ENCODE measurements at regions not wholly inside any gene's neighbourhood (a gene's known extent, or its start where the extent isn't known, plus 50 kb on each side); places are given as distances from the start of the nearest gene placed in this dataset.

DNA sequence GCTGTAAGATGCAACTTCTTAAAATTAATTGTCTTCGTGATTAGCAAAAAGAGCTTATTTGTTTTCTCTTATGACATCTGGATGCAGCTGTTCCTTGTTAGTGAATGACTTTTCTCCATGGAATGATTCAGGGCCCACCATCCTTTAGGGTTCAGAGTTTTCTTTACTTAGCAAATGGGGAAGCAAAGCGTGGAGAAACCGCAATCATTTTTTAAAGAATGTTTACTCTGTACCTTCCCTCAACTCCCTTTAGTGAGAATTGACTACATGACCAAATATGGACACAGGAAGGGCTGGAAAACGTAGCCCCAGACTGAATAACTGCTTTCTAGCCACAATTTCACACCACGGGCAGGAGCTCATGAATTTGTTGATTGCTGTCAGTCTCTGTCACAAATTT is 130.1 kb downstream of the EDEM1 start:
- intact Hi-C loops (cut with DNase I; ENCODE audit: low total_unique reads), result no loop called here
- Histone ChIP-seq H3K9me3 (no peaks in the 10 kb centered on the region), H3K36me3 (no peaks in the 10 kb centered on the region), H3K27ac (no peak overlapping the region), H3K4me3 (no peak overlapping the region), H3K4me1 (peaks cover 0 to 7% (median 0%) of the 10 kb centered on the region in 4 donors), H3K27me3 (no peaks in the 10 kb centered on the region)
- WGBS, 5 donors, result 19 to 31% (median 24%) methylated on average over 5 of the region's 5 CpGs
- TF ChIP-seq POLR2AphosphoS5 (IDR thresholded peaks at IDR 0.05) (no peak), POLR2A (IDR thresholded peaks at IDR 0.05) (no peak), EP300 (IDR thresholded peaks at IDR 0.05) (no peak)
- TF ChIP-seq, protein P1, sequence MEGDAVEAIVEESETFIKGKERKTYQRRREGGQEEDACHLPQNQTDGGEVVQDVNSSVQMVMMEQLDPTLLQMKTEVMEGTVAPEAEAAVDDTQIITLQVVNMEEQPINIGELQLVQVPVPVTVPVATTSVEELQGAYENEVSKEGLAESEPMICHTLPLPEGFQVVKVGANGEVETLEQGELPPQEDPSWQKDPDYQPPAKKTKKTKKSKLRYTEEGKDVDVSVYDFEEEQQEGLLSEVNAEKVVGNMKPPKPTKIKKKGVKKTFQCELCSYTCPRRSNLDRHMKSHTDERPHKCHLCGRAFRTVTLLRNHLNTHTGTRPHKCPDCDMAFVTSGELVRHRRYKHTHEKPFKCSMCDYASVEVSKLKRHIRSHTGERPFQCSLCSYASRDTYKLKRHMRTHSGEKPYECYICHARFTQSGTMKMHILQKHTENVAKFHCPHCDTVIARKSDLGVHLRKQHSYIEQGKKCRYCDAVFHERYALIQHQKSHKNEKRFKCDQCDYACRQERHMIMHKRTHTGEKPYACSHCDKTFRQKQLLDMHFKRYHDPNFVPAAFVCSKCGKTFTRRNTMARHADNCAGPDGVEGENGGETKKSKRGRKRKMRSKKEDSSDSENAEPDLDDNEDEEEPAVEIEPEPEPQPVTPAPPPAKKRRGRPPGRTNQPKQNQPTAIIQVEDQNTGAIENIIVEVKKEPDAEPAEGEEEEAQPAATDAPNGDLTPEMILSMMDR (IDR thresholded peaks at IDR 0.05), result no peak
- DNase-seq, result peak in 1 of 2 donors; percentile 59

GRCh38 chr3:5319454-5319853 is 131.9 kb downstream of the EDEM1 start:
- Histone ChIP-seq H3K36me3 (no peaks in the 10 kb centered on the region), H3K27me3 (no peaks in the 10 kb centered on the region), H3K4me1 (peaks cover 0 to 7% (median 0%) of the 10 kb centered on the region in 4 donors), H3K4me3 (no peak overlapping the region), H3K9me3 (no peaks in the 10 kb centered on the region), H3K27ac (no peak overlapping the region)
- TF ChIP-seq, protein P1 (IDR thresholded peaks at IDR 0.05), result no peak
- no peak for TF ChIP-seq POLR2A (IDR thresholded peaks at IDR 0.05)
- no peak for TF ChIP-seq EP300 (IDR thresholded peaks at IDR 0.05)
- TF ChIP-seq POLR2AphosphoS5 (IDR thresholded peaks at IDR 0.05), result no peak
- DNase-seq, result no peak
- 89 to 99% (median 90%) methylated on average over 2 of the region's 2 CpGs for WGBS, 5 donors
- intact Hi-C loops (cut with DNase I; ENCODE audit: low total_unique reads), result no loop called here

DNA sequence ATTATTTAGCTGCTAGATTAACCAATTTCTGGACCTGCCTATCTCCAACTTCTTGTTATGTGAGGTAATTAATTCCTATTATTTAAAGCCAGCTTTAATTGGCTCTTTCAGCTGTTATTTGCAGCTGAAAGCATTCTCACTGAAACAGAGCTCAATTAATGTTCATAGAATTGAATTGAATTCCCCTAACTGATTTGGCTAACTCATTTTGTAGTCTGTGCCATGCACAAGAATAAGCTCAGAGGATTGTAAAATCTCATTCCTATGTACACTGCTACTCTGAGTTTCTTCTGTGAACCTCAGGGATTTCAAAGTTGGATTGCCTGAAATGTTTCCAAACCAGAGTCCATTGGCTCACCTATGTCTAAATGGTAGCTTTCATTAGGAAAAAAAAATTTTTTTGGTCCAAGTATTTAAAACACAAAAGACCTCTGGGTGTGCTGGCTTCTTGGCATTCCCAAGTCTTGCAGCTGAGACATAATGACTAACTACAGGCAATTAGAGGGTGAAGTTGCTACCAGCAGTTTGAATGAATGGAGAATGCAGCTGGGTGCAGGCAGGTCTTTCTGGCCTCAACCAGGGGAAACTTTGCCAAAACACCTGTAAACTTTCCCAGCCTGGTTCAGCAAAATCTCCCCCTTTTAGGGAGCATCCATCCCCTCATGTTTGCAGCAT is 134.3 kb downstream of the EDEM1 start:
- H3K9me3 ChIP-seq, result no peaks in the 10 kb centered on the region
- no peak overlapping the region for H3K27ac ChIP-seq
- DNase-seq, result peak in 1 of 2 donors; percentile 22
- H3K4me1 ChIP-seq, result peaks cover 0 to 7% (median 0%) of the 10 kb centered on the region in 4 donors
- TF ChIP-seq POLR2AphosphoS5 (IDR thresholded peaks at IDR 0.05) (no peak), EP300 (IDR thresholded peaks at IDR 0.05) (no peak), POLR2A (IDR thresholded peaks at IDR 0.05) (no peak)
- TF ChIP-seq, protein P1 (IDR thresholded peaks at IDR 0.05), result no peak
- no peaks in the 10 kb centered on the region for H3K27me3 ChIP-seq
- intact Hi-C loops (cut with DNase I; ENCODE audit: low total_unique reads), result no loop called here
- no peaks in the 10 kb centered on the region for H3K36me3 ChIP-seq
- H3K4me3 ChIP-seq, result no peak overlapping the region

- WGBS, 5 donors, result 46 to 67% (median 61%) methylated on average over 4 of the region's 4 CpGs
- H3K36me3 ChIP-seq, result no peaks in the 10 kb centered on the region
- no peak overlapping the region for H3K27ac ChIP-seq
- no peaks in the 10 kb centered on the region for H3K9me3 ChIP-seq
- no peak overlapping the region for H3K4me3 ChIP-seq
- DNase-seq, result no peak
- TF ChIP-seq POLR2A (IDR thresholded peaks at IDR 0.05), result no peak
- no peaks in the 10 kb centered on the region for H3K27me3 ChIP-seq
- H3K4me1 ChIP-seq, result no peaks in the 10 kb centered on the region
- intact Hi-C loops (cut with DNase I; ENCODE audit: low total_unique reads), result no loop called here
Observed at GRCh38 chr3:5324780-5325179, 137.3 kb downstream of the EDEM1 start.

GRCh38 chr3:5330152-5330810 is 142.8 kb downstream of the EDEM1 start:
- no peaks in the 10 kb centered on the region for H3K9me3 ChIP-seq
- 67 to 77% (median 72%) methylated on average over 9 of the region's 9 CpGs for WGBS, 5 donors
- no peaks in the 10 kb centered on the region for H3K36me3 ChIP-seq
- no peak for TF ChIP-seq POLR2A (IDR thresholded peaks at IDR 0.05)
- TF ChIP-seq POLR2AphosphoS5 (IDR thresholded peaks at IDR 0.05), result no peak
- TF ChIP-seq, protein P1 (IDR thresholded peaks at IDR 0.05), result no peak
- TF ChIP-seq EP300 (IDR thresholded peaks at IDR 0.05), result no peak
- H3K27ac ChIP-seq, result no peak overlapping the region
- H3K27me3 ChIP-seq, result no peaks in the 10 kb centered on the region
- peaks cover 0 to 17% (median 15%) of the 10 kb centered on the region in 4 donors for H3K4me1 ChIP-seq
- no peak overlapping the region for H3K4me3 ChIP-seq
- DNase-seq, result no peak
- intact Hi-C loops (cut with DNase I; ENCODE audit: low total_unique reads), result no loop called here

Data from stomach (tissue), 8 donors.